ENCODE measurements at regions not wholly inside any gene's neighbourhood (a gene's known extent, or its start where the extent isn't known, plus 50 kb on each side); places are given as distances from the start of the nearest gene placed in this dataset.

DNA sequence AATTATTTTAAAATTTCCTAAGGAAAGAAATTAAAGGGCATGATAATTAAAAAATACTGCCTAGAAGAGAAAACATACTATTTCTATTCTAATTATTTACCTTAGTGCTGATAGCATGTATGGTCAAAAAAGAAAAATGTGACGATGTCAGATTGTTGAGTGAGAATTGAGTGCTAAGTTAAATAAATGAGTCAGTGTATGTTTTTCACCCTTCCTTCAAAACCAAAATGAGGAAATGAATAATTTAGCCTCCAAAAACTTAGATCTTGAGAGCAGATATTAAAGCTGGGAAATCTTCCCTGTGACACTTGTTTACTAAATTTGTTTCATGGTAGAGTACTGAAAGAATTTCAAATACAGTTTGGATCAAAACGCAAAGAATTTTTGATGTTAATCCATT lies 58.6 kb upstream of the NYAP2 start:
- no peak for DNase-seq

DNA sequence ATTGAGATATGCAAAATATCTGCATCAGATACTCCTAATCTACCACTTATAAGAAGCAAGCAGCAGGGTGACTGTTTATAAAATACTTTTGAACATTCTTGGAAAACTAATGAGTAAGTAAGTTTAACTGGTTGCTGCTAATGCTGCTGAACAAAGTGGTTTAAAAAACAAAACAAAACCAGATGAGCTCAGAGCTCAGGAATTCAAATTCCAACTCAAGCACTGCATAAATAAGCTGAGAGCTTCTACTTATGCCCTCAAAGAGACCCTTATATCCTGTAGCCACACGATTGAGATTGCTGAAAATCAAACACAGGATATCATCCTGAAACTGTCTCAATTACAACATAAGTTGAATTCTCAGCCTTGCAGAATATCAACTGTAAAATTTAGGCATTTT lies 62.3 kb upstream of the NYAP2 start:
- no peak for DNase-seq

DNA sequence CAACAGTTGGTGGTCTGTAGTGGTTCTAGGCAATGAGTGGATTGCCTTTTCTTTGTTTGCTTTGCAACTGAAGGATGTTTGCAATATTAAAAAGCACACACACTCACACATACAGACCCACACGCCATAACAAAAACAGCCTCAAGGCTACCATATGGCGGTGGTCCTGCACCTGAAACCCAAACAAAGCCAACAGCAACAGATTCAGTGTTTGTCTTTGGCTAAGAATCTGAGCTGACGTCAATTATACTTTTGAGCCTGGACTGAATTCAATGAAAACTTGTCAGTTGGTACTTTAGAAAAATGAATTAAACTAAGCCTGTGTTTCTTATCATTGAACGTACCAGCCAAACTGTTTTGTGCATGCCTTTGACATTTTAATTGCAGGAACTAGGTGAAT lies 65.0 kb upstream of the NYAP2 start:
- DNase-seq: no peak

DNA sequence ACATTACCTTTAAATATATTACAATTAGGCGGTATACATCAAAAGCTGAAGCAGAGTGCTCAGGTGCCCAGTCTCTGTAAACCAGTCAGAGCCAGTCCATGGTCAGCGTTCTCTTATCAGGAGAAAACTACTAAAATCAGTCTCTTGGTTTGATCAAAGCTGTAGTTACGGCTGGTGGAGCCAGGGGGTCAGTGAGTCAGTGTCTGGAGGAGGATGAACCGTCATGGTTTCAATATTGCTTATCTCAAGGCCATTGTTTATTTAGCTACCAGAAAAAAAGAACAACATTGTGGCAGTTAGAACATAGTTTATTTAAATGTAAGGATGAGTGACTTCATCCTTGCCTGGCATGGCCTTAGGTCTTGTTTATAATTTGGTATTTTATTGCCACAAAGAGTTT lies 71.3 kb upstream of the NYAP2 start:
- DNase-seq: no peak

DNA sequence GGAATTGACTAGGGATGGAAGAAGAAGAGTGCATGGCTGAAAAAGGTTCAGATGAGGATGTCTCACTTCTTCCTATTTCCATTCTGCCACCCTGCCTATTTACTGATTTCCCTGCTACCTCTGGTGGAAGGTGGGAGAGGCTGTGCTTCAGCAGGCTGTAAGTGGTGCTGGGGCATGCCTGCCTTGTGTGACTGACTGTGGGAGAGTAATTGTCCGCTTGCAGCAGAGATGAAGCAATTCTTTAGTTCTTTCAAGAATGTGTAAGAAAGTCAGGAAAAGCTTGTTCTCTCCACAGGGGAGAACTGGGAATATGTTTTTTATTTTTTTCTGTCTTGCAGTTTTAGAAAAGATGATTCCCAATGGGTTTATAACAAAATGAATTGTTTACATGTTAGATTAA lies 72.5 kb upstream of the NYAP2 start:
- no peak for DNase-seq

DNA sequence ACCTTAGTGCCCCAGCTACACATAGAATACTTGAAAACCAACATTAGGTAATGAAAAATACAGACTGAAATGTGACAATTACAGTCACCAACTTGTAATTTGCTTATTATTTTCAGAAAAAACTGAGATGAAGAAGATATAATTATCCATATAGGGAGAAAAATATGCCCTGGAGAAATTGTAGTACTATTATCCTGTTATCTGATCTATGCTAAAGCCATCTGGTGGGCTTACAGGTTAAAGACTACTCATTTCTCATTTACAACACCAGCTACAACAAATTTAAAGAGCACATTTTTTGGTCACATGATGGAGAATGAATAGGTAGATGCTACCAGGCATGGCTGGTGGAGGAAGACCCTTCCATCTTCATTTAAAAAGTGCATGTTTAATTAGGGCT lies 79.6 kb upstream of the NYAP2 start:
- no peak for DNase-seq

DNA sequence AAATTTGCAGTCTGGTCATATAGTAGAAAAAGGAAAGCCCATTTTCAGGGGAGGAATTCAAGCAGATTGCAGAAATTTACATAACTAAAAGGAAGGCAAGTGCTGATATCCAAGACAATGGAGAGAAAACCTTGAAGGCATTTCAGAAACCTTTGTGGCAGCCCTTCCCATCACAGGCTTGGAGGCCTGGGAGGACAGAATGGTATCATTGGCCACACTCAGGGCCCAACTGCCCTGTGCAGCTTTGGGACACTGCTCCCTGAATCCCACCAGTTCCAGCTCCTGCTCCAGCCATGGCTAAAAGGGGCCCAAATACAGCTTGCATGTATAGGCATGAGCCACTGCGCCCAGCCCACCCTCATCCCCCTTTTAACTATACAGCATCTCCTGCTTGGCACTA lies 81.1 kb upstream of the NYAP2 start:
- DNase-seq: no peak

DNA sequence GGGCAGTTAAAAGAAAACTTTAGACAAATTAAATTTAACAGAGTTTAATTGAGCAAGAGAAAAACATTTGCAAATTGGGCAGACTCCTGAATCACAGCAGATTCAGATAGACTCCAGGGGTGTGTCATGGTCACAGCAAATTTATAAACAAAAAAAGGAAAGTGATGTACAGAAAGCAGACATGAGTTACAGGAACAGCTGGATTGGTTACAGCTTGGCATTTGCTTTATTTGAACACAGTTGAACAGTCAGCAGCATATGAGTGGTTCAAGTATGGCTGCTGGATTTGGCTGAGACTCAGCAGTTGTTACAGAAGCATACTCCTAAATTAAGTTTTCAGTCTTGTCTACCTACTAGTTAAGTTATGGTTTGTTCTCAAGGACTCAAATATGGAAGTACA lies 82.3 kb upstream of the NYAP2 start:
- DNase-seq: no peak

DNA sequence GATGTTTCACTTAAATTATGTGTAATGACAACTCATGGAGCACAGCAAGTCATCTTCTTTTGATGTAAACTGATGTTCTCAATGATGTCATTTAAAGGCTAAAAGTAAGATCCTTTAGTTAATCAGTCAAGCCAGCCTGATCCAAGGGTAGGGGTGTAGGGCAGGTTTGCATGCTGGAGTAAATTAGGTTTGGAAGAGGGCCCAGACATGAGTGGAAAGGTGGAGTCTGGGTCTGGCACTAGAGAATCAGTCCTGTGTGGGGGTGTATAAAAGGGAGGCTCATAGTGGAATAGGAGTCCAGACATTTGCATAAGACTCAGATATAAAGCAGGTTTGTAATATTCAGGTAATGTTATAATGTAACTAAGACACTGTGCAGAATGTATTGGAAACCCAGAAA lies 88.8 kb upstream of the NYAP2 start:
- DNase-seq: no peak

DNA sequence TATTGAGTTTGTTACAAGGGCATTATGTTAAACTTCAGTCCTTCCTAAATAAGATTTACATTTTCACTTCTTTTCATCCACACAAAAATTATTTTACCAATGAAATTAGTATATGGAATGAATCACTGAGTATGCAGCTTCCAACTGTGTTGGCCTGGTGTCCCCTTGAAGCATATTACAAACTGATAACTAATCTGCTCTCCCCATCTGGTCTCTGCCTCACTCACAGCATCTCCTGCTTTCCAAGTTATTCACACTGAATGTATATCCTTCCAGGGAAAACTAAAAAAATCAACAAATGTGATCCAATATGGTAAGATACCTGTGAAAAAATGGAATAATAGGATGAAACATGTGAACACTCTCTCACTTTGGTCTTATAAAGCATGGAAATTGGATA lies 90.0 kb upstream of the NYAP2 start:
- no peak for DNase-seq

DNA sequence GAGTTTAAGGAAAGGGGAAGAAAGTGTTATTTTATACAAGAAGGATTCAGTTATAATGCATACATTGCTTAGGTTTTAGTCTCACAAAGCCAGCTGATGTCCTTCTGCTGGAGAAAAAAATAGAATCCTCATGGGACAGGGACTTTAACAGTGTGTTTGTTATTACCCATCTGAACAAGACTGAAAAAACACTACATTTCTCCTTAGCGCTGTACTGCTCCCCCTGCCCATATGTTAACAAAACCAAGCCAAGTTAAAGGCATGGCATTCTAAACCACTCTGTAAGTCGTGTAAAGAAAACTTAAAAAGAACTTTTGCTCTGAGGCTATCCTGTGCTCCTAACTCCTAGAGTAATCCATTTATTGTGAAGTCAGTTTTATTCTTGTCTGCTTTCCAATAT lies 102.6 kb upstream of the NYAP2 start:
- no peak for DNase-seq

DNA sequence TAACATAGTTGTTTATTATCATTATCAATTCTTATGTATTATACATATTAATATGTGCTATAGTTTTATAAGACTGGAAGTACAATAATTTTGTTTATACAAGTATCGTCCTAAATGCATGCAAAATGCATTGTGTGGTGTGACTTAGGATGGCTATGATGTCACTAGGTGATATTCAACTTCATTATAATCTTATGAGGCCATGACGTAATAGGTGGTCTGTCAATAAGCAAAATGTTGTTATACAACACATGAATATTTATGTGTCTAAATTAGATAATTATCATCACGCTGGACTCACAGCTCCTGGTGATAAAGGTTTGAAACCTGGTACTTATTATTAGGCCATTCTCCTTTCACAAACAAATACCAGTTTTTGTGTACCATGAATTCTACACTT lies 104.4 kb upstream of the NYAP2 start:
- DNase-seq: no peak

DNA sequence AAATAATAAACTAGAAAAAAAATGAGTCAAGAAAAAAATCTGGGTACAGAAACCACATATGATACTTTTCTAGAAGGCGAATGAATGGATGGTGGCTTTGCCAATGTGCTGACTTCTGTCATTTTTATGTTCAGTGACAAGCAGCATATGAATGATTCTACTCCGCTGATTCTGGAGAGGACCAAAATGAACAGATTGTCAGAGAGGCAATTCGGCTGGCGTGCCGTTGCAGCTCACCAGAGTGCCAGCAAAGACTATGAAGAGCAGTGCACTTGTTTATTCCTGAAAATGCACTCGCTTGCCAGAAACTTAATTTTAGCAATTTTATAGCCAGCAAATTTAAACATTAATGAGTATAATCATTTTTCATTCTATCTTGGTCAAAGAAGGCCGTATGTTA lies 105.9 kb upstream of the NYAP2 start:
- DNase-seq: no peak

DNA sequence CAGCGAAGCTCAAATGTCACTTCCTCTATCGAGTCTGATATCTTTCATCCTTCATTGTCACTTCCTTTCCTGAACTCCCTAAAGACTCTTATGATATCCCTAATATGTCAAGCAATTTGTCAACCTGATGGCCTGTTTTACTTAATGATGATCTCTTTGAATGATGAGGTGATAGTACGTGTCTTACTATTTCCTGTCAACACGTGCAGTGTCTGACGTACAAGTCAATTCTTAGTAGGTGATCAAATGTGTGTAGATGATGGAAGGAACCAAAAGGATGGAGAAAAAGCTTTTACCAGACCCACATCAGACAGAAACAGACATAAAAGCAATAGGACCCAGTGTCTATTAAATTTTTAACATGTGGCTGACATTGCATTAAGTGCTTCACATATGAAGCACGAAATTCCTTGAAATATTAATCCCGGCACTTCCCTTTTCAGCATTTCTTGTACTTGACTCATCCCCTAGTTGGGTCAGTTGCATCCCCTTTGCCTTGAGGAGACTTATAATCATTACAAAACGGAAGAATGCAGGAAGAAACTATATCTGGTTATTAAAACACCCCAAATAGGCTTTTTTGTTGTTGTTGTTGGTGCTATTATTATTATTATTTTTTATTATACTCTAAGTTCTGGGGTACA lies 108.6 kb upstream of the NYAP2 start:
- no peak for DNase-seq

DNA sequence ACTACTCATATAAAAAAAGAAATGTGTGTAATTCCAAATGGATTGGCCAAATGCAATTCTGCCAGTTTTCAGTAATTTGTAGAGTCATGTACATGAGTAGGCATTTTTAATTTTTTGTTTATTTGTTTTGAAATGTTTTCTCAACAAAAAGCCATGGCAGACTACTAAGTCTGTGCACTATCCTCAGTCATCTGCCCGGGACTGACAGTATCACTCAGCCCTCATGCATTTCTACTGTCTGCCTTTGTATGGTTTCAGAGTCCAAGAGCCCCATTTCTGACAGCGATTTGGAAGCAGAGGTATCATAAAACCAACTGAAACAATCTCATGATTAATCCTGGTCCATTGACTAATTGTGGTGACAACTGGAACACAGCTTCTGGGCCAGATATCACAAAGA lies 109.9 kb upstream of the NYAP2 start:
- no peak for DNase-seq

DNA sequence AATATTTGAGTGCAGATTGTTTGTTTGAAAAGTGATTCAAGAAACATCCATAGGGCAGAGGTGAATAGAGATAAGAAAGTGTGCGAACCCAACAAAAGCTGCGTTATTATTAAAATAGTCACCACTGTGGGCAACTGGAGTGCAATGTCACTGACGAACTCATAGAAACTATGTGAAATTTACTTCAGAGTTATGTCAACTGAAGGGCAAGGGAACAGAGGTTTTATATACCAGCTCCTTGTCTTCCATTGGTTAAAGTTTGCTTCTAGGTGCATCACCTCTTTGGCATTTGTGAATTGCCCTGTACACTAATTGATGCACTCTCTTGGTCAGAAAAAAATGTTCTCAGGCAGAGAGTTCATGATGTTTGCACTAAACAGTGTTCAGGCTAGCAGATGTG lies 110.5 kb upstream of the NYAP2 start:
- DNase-seq: no peak

DNA sequence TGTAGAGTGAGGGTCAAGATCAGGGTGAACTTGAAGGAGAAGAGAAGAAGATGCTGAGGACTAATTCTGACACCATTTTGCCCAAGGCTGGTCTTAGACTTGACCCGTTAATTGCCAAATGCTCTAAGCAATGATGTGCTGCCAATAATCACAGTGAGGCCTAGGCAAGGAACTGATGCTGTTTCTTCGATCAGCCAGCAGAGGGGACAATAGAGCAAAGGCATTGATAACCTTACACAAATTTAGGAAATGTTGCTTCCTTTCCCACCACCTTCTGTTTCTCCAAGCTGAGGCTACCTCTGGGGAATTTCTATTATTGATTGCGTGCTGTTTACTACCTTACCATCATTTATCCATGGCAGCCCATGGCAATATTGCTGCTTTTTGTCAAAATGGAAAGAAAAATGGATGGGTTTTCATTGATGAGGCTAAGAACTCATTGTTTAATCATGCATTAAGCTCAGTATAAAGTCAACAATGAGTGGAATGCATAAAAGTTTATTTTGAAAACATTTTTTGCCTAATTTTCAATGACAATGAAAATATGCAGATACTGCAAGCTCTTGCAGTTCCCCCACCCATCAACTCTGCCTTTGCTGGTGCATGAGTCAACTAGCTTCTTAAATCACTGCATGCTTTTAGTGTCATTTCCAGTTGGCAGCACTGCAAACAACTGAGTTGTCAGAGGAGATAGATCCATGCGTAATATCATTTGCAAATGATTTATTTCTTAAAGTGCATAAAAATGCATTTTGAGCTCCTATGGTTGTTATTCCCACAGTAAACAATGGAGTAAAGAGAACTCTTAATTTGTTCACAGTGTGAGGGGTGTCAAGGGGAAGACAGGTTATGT lies 116.4 kb upstream of the NYAP2 start:
- peak in 1 of 2 experiments; percentile 2 for DNase-seq

DNA sequence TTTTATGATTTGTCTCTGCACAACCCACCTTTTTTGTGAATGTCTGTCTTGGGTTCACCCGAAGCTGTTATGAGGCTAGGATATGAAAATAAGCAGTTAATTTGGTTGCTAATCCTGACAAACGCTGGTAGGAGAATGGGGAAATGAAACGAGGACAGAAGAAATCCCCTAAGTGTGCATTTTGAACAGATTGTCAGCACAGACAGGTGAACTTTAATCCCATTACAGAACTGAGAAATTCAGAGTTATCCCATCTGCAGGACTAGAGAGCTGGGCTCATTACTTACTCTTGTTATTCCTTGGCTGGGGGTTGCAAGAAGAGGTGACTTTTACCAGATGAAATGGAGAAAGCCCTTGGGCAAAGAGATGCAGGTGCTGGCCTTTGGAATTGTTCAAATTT lies 123.3 kb upstream of the NYAP2 start:
- no peak for DNase-seq

DNA sequence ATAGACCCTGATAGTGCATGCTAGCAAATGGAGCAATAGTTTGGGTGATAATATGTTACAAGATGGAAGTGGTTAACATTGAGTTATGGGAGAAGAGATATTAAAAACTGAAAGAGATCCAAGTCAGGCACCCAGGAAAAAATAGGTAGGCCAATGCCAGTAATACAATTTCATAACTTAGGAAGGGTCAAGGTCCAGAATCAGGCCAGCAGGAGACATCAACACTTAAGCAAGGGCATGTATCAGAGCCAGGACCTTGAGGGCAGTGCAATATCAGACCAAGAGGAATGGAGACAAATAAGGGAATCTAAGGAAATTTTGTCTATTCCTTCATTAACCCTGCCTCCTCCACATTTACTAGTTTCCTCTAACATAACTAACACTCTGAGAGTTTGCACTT lies 124.1 kb upstream of the NYAP2 start:
- no peak for DNase-seq

DNA sequence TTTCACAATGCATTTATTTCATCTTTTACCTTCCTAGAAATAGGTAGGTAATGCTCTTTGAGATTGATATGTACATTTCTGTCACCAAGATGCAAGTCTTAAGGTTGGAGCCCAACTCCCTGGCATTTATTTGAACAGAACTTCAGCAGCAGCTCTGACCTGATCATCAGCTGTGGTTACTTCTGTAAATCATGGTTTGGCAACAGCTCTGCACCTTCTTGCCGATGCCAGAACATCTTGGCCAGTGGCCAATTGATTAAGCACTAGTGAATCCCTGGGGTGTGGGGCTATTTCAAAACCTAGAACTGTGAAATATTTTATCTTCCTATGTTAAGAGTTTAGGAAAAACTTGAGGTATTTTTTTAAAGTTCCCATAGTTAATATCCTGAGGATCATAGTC lies 124.8 kb upstream of the NYAP2 start:
- DNase-seq: no peak

DNA sequence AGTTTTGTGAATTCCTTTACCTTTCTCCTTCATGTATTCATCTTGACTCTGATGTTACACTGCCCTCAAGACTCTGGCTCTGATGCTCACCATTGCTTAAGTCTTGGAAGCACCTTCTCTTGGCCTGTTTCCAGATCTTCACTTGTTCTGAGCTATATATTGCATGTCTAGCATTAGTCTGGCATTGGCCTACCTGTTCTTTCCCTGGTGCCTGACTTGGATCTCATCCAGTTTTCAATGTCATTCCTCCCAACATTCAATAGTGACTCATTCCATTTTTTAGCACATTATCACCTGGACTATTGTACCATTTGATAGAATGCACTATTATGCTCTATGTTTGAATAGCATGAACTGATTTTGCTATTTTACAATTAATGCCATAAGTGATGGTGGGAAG lies 127.3 kb upstream of the NYAP2 start:
- no peak for DNase-seq

DNA sequence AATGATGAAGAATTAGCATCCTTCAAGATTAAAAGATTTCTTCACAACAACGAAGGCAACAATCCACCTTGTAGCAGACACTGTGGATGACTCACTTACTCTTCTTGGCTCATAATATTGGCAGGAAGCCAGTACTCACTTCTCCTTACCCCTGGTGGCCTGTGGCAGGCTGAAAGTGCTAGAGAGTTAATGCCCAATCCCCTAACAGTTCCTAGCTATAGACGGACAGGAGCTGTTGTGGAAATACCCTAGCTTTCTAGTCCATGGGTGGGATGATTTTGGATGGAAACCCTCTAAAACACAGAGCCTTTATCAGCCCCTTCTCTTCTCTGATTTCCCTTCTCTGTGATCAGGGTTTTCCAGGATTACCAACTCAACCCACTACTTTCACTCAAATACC lies 128.6 kb upstream of the NYAP2 start:
- DNase-seq: peak; percentile 4 to 5

DNA sequence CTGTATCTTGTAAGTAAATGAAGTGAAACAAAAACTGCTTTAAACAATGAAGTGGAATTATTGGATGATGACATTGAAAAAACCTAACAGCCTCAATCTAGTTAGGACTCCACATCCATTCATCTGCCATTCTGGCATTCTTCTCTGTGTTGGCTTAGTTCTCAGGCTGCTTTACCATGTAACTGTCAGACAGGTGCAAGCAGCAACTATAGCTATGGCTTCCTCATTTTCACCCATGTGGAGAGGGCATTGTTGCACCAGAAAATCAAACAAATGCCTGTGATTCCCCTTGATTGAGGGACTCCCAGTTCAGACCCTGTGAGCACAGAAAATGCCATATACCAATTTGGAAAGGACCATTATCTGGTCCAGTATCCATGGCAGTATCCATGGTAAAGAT lies 129.5 kb upstream of the NYAP2 start:
- DNase-seq: no peak

DNA sequence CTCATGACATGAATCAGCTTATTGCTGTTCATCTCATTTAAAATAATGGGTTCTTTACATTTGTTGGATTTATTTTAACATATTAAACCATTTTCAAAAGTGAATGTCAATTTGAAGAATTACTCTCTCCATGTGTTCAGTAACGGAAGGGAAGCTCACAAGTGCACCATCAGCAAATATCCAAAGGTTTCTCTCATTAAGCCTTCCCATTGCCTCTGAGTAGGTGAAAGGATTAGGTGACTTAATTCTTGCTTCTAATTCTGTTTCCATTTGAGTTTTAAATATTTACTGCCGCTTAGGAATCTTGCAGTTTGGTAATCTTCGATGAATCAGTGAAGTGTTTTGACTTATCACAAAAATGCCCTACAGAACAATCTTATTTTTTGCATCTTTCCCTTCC lies 145.1 kb upstream of the NYAP2 start:
- DNase-seq: no peak

DNA sequence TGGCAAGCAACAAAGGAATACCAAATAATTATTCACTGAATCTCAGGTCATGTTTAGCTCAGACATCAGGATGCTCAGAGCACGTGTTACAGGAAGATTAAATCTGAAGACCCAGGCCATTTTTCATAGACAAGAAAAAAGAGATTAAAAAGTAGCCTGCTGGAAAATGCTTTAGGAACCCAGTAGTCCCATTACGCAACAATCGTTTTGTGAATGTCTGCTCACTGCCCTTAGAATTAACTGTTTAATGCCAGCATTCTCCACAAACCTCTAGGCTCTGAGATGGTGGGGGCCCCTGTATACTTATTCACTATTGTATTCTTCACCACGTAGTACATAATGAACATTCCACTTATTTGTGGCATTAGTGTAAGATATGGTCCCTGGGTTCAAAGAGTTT lies 154.6 kb upstream of the NYAP2 start:
- DNase-seq: no peak

Data from activated CD4-positive, alpha-beta T cell treated with anti-CD3 and anti-CD28 coated beads, Interleukin-2, amount 50 U/mL, for 4 hours (primary cell).